NCI-H2029 treated with DMSO at 0.1 percent for 48 hours (cell line): ENCODE measurements at regions not wholly inside any gene's neighbourhood (a gene's known extent, or its start where the extent isn't known, plus 50 kb on each side); places are given as distances from the start of the nearest gene placed in this dataset.
A peak's percentile ranks its signal among the peaks of the same experiment; 100 is the strongest.

ENCODE experiments used
- DNase-seq: peaks from one replicate; lab custom pipeline; 2025; lab: John Stamatoyannopoulos, UW

DNA sequence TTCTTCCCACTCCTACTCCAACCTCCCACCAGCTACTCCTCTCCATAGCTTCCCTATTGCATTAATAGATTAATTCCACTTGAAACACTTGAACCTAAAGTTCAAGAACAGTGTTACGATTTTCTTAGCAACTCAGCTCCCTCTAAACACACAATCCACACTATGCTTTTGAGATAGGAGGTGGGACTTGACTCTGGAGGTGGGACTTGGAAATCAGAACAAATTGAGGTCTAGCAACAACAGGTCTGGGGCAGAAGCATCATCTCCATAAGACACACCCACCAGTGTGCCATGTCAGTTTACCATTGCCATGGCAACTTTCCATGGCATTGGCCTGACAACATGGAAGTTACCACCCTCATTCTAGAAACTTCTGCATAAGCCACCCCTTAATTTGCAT lies 336.5 kb upstream of the ALCAM start:
- no peak for DNase-seq

DNA sequence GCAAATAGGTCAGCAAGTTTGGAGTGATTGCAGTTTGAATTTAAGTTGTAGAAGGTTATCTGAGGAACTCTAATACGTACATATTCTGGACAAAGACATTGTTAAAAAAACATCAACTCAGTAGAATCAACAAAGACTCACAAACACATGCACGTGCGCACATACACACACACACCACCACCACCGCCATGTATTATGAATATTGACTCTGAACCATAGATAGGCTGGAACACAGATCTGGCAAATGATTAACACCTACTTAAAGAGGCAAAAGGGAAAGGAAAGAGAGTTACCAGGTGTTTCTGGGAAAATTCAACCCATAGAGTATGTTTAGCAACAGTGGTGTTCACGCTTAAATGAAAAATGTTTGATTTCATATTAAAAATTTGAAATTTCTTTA lies 334.2 kb upstream of the ALCAM start:
- no peak for DNase-seq

DNA sequence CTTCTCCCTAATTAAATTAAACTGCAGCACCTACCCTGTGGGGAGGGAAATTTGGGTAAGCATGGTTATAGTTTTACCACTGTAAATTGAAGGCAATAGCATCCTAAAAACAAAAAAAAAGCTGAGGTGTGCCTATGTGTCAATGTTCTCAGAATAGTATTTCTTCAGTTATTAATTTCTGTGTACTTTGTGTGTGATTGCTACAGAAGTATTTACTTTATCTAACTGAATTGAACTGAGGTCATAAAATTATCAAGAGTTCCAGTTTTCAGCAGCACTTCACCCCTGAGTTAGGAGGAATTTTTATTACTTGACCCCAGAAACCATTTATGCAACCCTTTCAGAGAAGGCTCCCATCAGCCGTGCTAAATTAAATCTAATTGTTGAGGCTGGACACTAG lies 333.6 kb upstream of the ALCAM start:
- DNase-seq, result no peak

DNA sequence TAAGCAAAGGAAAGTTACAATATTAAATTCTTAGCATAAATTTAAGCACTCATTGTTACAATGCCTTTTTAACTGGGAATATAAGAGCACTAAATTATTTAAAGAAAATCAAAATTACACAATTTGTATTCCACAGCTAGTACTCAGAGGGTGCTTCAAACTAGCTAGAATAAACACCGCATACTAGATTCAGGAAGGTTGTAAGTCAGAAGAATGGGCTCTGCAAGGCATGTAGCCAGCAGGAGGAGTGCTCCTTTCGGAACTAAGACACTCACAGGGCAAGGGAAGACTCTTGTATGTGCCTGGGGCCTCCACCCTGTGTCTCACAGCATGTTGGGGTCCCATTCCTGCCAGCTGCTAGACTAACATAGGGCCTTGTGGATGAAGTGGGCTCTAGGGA lies 327.7 kb upstream of the ALCAM start:
- no peak for DNase-seq

DNA sequence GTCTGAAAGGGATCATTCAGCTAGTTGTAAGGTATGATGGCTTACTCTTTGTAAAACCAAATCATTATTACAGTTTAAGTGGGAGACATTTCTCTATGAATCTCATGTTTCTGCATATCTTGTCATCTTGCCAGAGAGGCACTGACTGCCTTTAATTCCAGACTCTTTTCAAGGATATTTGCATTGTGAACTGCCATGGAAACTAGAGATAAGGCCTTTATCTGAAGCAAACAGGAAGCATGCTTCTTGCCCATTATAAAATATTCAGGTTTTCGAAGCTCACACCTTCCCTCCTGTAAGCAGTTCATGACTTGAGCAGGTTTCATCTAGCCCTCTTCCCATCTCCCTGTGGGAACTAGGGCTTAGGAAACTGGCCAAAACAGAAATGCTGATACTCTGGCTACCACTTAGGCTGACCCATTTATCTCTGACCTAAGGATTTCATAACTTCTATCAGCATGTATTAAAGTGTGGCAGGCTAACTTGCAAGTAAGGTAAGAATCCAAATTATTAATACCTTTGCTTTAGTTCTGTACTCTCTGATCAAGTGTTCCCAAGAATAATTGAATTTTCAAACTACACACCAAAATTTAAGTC lies 326.6 kb upstream of the ALCAM start:
- peak; percentile 71 for DNase-seq

DNA sequence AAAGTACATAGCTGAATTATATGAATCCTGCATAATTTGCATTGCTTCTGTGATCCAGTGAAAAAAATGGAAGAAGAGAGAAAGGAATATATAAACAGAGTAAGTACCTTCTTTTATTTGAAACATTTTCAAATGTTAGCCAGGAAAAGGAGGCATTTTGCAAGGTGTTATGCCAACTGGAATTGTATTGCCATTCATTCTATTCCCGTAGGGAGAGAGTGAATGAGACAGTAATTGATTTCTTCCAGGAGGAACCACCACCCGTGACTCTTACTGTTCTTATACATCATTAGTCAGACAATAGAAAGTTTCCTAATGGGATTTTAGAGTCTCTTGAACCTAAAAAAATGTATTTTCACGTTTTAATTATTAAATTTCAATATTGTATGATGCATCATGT lies 324.1 kb upstream of the ALCAM start:
- no peak for DNase-seq

DNA sequence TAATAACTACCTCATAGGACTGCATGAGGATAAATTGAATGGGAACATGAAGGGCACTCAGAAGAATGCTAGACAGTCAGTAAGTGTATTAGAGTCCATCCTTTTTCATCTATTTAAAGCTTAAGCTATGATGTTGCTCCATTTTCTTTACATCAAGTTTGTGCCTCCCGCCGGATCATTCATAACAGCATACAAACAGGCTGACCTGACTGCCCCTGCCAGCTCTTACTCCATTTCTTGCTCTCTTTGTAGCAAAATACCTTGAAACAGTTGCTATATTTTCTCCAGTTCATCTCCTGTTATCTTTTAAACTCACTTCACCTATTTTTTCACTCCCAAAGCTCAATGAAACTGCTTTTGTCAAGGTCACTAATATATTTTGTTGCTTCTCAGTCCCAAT lies 315.6 kb upstream of the ALCAM start:
- DNase-seq, result no peak

DNA sequence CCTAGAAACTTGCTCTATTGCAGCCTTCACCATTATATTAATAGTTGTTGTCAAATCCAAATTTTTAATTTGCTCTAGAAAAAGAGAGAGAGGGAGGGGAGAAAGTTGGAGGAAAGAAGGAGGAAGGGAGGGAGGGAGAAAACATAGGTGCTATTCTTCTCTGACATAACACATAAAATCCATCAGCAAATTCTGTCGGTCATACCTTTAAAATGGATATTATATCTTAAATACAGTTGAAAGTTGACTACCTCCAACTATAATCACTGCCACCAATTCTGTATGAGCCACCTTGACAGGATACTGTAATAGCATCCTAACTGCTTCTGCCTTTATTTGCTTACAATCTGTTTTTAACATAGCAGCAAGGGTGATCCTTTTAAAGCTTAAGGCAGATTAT lies 314.7 kb upstream of the ALCAM start:
- DNase-seq, result no peak

DNA sequence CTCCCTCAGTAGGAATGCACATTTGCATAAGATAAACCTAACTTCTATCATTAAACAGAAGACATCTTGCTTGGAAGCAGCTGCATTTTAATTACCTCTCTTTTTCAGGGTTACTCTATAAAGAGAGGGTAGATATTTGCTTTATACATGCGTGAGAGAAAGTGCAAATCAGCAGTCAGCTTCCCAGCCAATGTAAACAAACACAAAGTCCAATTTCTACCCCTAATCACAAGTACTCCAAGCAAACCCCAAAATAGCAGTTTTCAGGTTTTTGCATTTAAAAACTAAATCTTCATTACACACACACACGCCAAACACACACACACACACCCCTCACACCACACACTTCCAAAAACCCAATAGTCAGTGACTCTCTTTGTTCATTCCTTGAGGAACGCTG lies 303.9 kb upstream of the ALCAM start:
- no peak for DNase-seq

DNA sequence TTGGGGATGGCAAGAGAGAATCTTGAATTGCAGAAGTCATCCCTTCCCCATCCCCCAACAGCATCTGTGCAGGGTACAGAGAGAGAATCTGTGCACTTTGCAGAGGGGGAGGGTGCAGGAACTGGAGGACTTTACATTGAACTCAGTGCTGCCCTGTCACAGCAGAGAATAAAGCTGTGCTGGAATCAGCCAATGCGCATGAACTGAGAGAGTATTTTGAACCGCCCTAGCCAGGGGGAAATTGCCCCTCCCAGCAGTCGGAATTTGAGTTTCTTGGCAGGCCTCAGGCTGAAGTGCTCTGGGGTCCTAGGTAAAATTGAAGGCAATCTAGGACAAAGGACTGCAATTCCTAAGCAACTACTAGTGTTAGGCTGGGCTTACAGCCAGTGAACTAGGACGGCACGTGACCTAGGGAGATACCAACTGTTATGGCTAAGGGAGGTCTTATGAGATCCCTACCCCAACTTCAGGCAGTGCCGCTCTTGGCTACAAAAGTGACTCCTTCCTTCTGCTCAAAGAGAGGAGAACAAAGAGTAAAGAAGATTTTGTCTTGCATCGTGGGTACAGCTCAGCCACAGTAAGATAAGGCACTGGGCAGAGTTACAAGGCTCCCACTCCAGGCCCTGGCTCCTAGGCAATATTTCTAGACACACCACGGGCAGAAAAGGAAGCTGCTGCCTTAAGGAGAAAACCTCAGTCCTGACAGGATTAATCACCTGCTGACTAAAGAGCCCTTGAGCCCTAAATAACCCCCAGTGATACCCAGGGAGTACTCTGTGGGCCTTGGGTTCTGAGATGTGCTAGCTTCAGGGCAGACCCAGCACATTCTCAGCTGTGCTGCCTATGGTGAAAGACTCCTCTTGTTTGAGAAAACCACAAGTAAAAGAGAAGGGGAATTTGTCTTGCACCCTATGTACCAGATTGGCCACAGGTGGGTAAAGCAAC lies 300.5 kb upstream of the ALCAM start:
- no peak for DNase-seq

DNA sequence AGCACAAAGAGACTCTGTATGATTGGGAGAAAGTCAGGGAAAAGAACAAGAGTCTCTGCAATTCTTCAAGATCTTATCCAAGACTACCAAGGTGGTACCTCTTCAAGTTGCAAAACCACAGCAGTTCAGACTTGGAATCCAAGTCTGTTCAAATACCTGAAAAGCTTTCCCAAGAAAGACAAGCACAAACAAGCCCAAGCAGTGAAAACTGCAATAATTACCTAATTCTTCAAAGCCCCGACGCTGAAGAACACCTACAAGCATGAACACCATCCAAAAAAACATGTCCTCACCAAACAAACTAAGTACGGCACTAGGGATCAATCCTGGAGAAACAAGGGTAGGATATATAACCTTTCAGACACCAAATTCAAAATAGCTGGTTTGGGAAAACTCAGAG lies 299.3 kb upstream of the ALCAM start:
- no peak for DNase-seq

DNA sequence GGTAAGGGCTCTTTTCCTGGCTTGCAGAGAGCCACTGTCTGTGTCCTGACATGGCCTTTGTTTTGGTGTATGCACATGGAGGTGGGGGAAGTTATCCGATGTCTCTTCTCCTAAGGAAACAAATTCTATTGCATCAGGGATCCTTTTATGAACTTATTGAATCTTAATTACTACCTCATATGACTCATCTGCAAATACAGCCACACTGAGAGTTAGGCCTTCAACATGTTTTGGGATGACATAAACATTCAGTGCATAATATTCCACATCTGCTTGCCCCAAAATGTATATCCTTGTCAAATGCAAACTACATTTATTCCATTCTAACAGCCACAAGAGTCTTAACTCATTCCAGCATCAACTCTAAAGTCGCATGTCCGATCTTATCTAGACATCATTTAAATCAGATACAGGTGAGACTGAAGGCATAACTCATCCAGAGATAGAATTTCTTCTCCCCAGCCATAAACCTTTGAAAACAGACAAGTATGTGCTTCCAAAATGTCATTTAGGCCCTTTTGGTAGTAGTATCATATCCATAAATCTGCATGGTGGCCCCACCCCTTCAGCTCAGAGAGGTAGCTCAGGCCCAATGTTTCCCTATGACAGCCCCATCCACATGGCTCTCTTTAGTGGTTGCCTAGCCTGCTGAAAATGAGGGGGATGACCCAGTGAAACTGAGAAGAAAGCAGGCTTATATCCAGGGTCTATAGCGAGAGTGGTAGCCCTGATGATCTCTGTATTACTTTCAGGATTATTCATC lies 289.5 kb upstream of the ALCAM start:
- DNase-seq, result no peak

DNA sequence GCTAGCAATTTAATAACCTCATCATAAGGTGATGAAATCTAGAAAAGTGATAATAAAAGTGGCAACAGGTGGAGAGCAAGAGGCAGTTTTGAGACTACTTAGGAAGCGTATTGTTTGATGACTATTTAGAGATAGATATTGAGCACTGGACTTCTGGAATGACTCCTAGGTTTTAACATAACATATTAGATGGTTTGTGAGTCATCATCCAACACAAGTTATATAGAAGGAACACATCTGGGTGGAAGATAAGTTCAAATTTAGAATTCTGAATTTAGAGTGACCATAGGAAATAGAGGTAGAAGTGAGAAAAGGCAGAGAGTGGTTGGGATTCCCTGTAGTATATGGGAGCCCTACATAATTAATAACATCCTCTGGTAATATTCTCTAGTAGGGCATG lies 282.8 kb upstream of the ALCAM start:
- no peak for DNase-seq

DNA sequence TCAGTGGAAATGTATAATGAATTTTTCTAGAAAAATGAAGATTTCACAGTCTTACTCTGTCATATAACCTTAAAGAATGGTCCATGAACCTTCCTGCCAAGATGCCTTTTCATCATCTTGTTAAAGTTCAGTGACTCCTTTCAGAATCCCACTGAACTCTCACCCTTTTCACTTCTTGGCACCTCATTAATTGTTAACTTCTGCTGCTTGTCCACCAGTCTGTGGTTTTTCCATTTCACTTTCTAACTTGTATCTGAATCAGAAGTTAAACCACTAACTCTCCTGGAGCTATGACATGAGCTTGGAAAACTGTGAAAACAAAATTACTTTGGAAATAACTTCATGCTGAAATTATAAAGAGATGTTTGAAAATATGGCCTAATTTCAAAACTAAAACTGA lies 281.2 kb upstream of the ALCAM start:
- DNase-seq, result no peak

DNA sequence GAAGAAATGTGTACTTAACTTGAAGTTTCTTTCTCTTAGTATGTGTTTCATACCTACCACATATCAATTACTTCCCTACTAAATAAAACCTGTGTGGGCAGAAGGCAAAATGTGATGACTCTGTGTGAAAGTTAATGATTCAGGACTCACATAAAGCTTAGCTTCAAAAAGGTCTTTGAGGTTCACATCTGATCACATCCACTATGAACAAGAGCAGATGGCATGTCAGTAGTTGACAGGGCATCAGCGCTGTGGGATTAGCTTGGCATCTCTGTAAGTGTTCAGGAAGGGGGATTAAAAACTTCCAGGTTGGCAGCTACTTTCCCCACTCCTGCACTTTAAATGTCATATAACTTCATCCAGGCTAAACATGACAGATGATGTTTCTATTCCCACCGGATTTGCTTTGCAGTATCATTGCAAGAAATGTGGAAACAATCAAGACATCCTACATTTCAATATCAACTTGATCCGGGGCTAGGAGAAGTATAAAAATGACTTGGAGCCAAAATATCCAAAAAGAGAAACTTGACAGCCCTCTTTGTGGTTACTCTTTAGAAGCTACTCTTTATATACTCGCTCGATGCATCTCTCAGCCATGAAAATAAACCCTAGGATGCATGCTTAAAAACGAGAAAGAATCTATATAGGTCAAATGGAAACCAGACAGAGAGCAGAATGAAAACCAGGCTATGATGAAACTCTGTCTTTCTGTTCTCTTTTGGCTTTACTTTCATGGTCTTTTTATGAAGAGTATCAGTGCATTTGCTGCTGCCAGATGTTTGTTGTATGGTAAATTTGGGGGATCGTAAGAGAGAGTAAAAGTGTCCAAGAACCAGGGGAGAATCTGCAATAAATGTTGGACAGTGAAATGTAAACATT lies 273.1 kb upstream of the ALCAM start:
- no peak for DNase-seq

DNA sequence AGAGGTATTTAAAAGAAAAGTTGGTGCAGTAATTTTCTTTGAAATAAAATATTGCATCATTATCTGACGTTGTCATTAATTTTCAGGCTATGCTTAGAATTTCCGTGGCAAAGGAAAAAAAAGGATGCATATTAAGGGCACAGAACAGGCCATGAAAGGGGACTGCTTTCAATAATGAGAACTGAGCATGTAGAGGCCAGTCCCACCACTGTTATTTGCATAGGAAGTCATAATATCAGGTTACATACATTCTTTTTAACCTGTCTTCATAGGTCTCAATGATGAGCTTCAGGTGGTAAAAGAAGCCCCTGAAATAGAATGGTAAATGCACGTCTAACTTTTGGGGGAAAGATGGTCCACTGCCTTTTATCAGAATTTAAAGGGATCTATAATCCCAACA lies 272.1 kb upstream of the ALCAM start:
- no peak for DNase-seq

DNA sequence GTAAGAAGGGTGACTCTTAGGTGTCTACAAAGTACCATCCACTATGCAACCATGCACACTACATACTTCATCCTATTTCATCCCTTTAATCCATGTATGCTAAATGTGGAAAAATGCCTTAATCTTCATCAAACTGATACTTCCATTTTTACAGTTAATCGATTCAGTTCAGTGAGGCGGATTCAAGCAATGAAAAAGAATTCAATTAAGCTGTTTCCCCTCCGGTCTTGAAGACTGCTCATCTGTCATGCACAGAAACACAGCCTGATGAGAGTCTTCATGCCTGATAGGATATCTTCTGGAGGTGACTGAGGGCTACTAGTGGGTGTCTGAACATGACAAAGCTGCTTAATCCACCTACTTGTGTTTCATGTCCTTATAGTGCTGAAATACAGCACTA lies 270.6 kb upstream of the ALCAM start:
- DNase-seq, result no peak

DNA sequence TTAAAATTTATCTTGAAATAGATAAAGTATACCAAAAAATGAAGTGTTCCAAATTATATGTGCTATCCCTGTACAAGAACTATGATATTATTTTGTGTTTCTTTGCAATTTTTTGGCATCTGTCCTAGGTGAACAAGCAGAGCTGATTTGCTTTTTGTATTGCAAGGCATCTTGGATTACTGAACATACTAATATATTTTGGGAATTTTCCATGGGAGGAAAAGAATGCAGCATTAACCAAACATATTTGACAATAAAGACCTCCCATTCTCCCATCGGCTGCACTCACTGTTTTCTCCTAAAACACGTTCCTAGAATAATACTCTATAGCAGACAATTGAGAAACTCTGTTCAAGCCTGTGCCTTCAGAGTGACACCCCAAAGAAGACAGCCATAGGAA lies 265.1 kb upstream of the ALCAM start:
- no peak for DNase-seq

DNA sequence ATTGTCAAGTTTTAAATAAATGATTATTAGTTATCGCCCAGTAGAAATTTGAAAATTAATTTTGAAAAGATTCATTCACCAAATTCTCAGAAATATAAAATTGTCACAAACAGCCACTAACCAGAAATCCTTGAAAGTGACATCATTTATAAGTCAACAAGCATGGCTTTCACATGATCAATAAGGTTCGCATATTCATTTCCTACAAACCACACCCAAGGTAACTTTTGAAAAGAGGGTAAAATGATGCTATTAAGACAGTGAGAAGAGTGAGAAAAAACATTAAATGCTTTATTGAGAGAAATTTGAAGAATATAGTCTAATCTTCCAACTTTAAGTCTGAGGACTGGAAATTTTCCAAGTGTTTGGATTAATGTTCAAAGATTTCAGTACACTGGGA lies 263.6 kb upstream of the ALCAM start:
- DNase-seq, result no peak

DNA sequence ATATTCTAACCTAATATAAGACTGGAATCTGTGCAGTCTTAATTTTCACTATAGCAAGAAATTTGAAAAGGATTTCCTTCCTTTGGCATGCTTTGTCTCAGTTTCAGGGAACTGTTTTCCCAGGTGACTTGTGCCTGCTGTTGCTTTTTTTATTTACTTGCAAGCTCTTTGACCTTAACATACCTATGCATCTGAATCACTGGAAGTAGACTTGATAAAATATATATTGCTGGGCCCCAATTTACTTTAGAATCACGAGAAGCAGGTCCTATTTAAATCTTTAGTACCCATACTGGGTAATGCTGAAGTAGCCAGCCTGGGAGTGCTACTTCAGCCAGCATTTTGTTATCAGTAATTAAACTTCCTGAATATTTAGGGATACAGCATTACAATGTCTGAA lies 257.9 kb upstream of the ALCAM start:
- no peak for DNase-seq

DNA sequence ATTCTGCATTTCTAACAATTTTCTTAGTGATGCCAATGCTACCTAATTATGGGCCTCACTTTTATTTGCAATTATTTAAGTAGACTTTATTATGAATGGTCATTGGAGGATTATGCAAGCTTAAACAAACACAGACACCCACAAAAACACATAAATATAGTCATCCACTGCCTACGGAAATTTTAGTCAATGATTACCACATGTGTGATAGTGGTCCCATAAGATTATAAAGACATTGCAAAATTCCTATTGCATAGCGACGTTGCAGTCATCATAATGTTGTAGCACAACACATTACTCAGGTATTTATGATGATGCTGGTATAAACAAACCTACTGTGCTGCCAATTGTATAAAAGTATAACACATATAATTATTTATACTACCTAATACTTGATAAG lies 247.8 kb upstream of the ALCAM start:
- DNase-seq, result no peak

DNA sequence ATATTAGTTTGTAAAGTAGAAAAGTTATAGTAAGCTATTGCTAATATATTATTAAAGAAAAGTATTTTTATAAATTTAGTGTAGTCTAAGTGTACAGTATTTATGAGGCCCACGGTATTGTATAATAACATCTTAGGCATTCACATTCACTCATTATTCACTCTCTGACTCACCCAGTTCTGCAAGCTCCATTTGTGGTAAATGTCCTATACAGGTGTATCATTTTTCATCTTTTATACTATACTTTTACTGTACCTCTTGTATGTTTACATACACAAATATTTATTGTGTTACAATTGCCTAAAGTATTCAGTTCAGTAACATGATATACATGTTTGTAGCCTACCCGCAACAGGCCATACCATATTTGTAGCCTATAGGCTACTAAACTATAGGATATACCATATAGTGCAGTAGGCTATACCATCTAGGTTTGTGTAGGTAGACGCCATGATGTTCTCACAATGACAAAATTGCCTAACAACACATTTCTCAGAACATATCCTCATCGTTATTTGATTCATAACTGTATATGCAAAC lies 246.8 kb upstream of the ALCAM start:
- DNase-seq, result no peak
